ENCODE measurements at regions not wholly inside any gene's neighbourhood (a gene's known extent, or its start where the extent isn't known, plus 50 kb on each side); places are given as distances from the start of the nearest gene placed in this dataset.

- peak; percentile 77 to 82 for DNase-seq (ENCODE audit: low read depth in 1 of 2, low spot score in 1 of 2)
- in situ Hi-C loops (cut with HindIII; ENCODE audit: low pct_unique_long_range_greater_than_20kb, low sequenced_read_pairs) = no loop called here
- no peak for TF ChIP-seq JUND (IDR thresholded peaks at IDR 0.05; ENCODE audit: low read depth)
These were observed 107.6 kb downstream of the ETS2 start for GRCh38 chr21:38913120-38913892.

GRCh38 chr21:38912789-38913119 is 107.0 kb downstream of the ETS2 start:
- no peak for DNase-seq (ENCODE audit: low read depth in 1 of 2, low spot score in 1 of 2)
- TF ChIP-seq JUND (IDR thresholded peaks at IDR 0.05; ENCODE audit: low read depth) = no peak
- in situ Hi-C loops (cut with HindIII; ENCODE audit: low pct_unique_long_range_greater_than_20kb, low sequenced_read_pairs) = no loop called here

GRCh38 chr21:38912102-38912629 is 106.4 kb downstream of the ETS2 start:
- no peak for TF ChIP-seq JUND (IDR thresholded peaks at IDR 0.05; ENCODE audit: low read depth)
- no peak for DNase-seq (ENCODE audit: low read depth in 1 of 2, low spot score in 1 of 2)
- in situ Hi-C loops (cut with HindIII; ENCODE audit: low pct_unique_long_range_greater_than_20kb, low sequenced_read_pairs) = no loop called here

GRCh38 chr21:38911484-38912101 is 105.9 kb downstream of the ETS2 start:
- TF ChIP-seq JUND (IDR thresholded peaks at IDR 0.05; ENCODE audit: low read depth) = no peak
- in situ Hi-C loops (cut with HindIII; ENCODE audit: low pct_unique_long_range_greater_than_20kb, low sequenced_read_pairs) = no loop called here
- DNase-seq (ENCODE audit: low read depth in 1 of 2, low spot score in 1 of 2) = no peak

- in situ Hi-C loops (cut with HindIII; ENCODE audit: low pct_unique_long_range_greater_than_20kb, low sequenced_read_pairs) = no loop called here
- DNase-seq (ENCODE audit: low read depth in 1 of 2, low spot score in 1 of 2) = no peak
- no peak for TF ChIP-seq JUND (IDR thresholded peaks at IDR 0.05; ENCODE audit: low read depth)
These were observed 104.8 kb downstream of the ETS2 start for GRCh38 chr21:38910390-38911067.

GRCh38 chr21:38909929-38910328 is 104.2 kb downstream of the ETS2 start:
- TF ChIP-seq JUND (IDR thresholded peaks at IDR 0.05; ENCODE audit: low read depth) = no peak
- DNase-seq (ENCODE audit: low read depth in 1 of 2, low spot score in 1 of 2) = no peak
- in situ Hi-C loops (cut with HindIII; ENCODE audit: low pct_unique_long_range_greater_than_20kb, low sequenced_read_pairs) = no loop called here

GRCh38 chr21:38909109-38909508 is 103.4 kb downstream of the ETS2 start:
- no peak for TF ChIP-seq JUND (IDR thresholded peaks at IDR 0.05; ENCODE audit: low read depth)
- in situ Hi-C loops (cut with HindIII; ENCODE audit: low pct_unique_long_range_greater_than_20kb, low sequenced_read_pairs) = no loop called here
- DNase-seq (ENCODE audit: low read depth in 1 of 2, low spot score in 1 of 2) = no peak

GRCh38 chr21:38908537-38908936 is 102.8 kb downstream of the ETS2 start:
- TF ChIP-seq JUND (IDR thresholded peaks at IDR 0.05; ENCODE audit: low read depth) = no peak
- in situ Hi-C loops (cut with HindIII; ENCODE audit: low pct_unique_long_range_greater_than_20kb, low sequenced_read_pairs) = no loop called here

GRCh38 chr21:38905752-38906151 is 100.0 kb downstream of the ETS2 start:
- in situ Hi-C loops (cut with HindIII; ENCODE audit: low pct_unique_long_range_greater_than_20kb, low sequenced_read_pairs) = no loop called here
- TF ChIP-seq JUND (IDR thresholded peaks at IDR 0.05; ENCODE audit: low read depth) = no peak

More at GRCh38 chr21:38908537-38908936, 102.8 kb downstream of the ETS2 start:
- DNase-seq (ENCODE audit: low read depth in 1 of 2, low spot score in 1 of 2) = no peak

GRCh38 chr21:38905328-38905727 is 99.6 kb downstream of the ETS2 start:
- in situ Hi-C loops (cut with HindIII; ENCODE audit: low pct_unique_long_range_greater_than_20kb, low sequenced_read_pairs) = no loop called here
- no peak for TF ChIP-seq JUND (IDR thresholded peaks at IDR 0.05; ENCODE audit: low read depth)

More at GRCh38 chr21:38905752-38906151, 100.0 kb downstream of the ETS2 start:
- DNase-seq (ENCODE audit: low read depth in 1 of 2, low spot score in 1 of 2) = no peak

GRCh38 chr21:38903690-38904139 is 98.0 kb downstream of the ETS2 start:
- in situ Hi-C loops (cut with HindIII; ENCODE audit: low pct_unique_long_range_greater_than_20kb, low sequenced_read_pairs) = no loop called here
- TF ChIP-seq JUND (IDR thresholded peaks at IDR 0.05; ENCODE audit: low read depth) = no peak
- DNase-seq (ENCODE audit: low read depth in 1 of 2, low spot score in 1 of 2) = no peak

More at GRCh38 chr21:38905328-38905727, 99.6 kb downstream of the ETS2 start:
- no peak for DNase-seq (ENCODE audit: low read depth in 1 of 2, low spot score in 1 of 2)

GRCh38 chr21:38902608-38903445 is 97.1 kb downstream of the ETS2 start:
- no peak for DNase-seq (ENCODE audit: low read depth in 1 of 2, low spot score in 1 of 2)
- TF ChIP-seq JUND (IDR thresholded peaks at IDR 0.05; ENCODE audit: low read depth) = no peak
- in situ Hi-C loops (cut with HindIII; ENCODE audit: low pct_unique_long_range_greater_than_20kb, low sequenced_read_pairs) = no loop called here
